Activated CD8-positive, alpha-beta T cell treated with anti-CD3 and anti-CD28 coated beads for 36 hours (primary cell): ENCODE measurements at regions not wholly inside any gene's neighbourhood (a gene's known extent, or its start where the extent isn't known, plus 50 kb on each side); places are given as distances from the start of the nearest gene placed in this dataset.

ENCODE experiments used
- ATAC-seq: fragments of 200-7000 bp; cut with Tn5 transposase; one replicate; pipeline ENCODE4 v1.10.0; 2021; ENCODE audit warnings: mild to moderate bottlenecking, moderate library complexity
- CTCF ChIA-PET: fragments of 350-600 bp; sonication (Branson Sonifier 250); formaldehyde crosslinking; loops from one replicate; lab custom pipeline; 2021; ENCODE audit warnings: antibody characterized with exemption; lab: Charles Lee
- POLR2A ChIA-PET: fragments of 350-600 bp; sonication (Branson Sonifier 250); formaldehyde crosslinking; loops from one replicate; lab custom pipeline; 2021; ENCODE audit warnings: antibody characterized with exemption; lab: Charles Lee
- DNase-seq: peaks from one replicate; pipeline ENCODE4 v3.0.0-alpha.2; 2020
- H3K27ac Mint-ChIP-seq: one replicate; pipeline ENCODE4 v1.8.0; 2021; ENCODE audit warnings: mild to moderate bottlenecking, mixed read lengths
- H3K27me3 Mint-ChIP-seq: one replicate; pipeline ENCODE4 v1.8.0; 2021; ENCODE audit warnings: mixed read lengths
- H3K36me3 Mint-ChIP-seq: one replicate; pipeline ENCODE4 v1.8.0; 2021; ENCODE audit warnings: low read depth, mixed read lengths
- H3K4me1 Mint-ChIP-seq: one replicate; pipeline ENCODE4 v1.8.0; 2021; ENCODE audit warnings: low read depth, mixed read lengths
- H3K4me3 Mint-ChIP-seq: one replicate; pipeline ENCODE4 v1.8.0; 2021; ENCODE audit warnings: mild to moderate bottlenecking, moderate library complexity, mixed read lengths
- H3K9me3 Mint-ChIP-seq: one replicate; pipeline ENCODE4 v1.8.0; 2021; ENCODE audit warnings: mixed read lengths
- CTCF ChIP-seq: fragments of 200-600 bp; IDR thresholded peaks from one replicate; pipeline ENCODE4 v1.8.0; 2022; ENCODE audit warnings: antibody characterized with exemption, mild to moderate bottlenecking
- intact Hi-C: fragments of 100-400 bp; cut with micrococcal nuclease; formaldehyde crosslinking; loops from one replicate; pipeline ENCODE4 v1.10.0; 2022

DNA sequence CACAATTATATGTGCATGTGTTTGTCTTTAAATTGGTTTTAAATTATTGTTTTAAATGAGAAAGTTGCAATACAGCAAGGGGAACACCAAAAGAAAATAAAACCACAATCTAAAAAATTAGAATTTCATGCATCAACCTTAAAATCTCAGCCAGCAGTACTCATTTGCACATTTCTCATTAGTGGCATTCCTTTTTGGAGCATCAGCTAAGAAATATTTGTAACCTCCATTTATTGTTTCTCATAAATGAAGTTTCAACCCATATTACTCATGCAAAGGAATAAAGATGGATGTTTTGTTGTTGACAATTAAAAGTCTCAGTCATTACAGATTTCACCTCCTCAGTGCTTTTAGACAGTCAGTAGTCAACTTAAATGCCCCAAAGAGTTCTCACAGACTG is 160.1 kb downstream of the TBX15 start:
- intact Hi-C loops = no loop called here

GRCh38 chr1:118827636-118828035 is 160.5 kb downstream of the TBX15 start:
- H3K36me3 Mint-ChIP-seq = no peaks in the 10 kb centered on the region
- H3K27ac Mint-ChIP-seq = no peak overlapping the region
- intact Hi-C loops = no loop called here
- POLR2A ChIA-PET = no interaction called here
- peaks cover 8% of the 10 kb centered on the region for H3K9me3 Mint-ChIP-seq
- no peaks in the 10 kb centered on the region for H3K27me3 Mint-ChIP-seq
- DNase-seq (no peak), ATAC-seq (no peak)
- CTCF ChIA-PET = no interaction called here
- no peak overlapping the region for H3K4me3 Mint-ChIP-seq
- TF ChIP-seq CTCF = no peak
- H3K4me1 Mint-ChIP-seq = no peaks in the 10 kb centered on the region

More for the DNA sequence above, 160.1 kb downstream of the TBX15 start:
- Mint-ChIP-seq H3K27ac (no peak overlapping the region), H3K4me3 (no peak overlapping the region), H3K36me3 (no peaks in the 10 kb centered on the region), H3K27me3 (no peaks in the 10 kb centered on the region), H3K4me1 (no peaks in the 10 kb centered on the region), H3K9me3 (peaks cover 7% of the 10 kb centered on the region)
- ChIA-PET POLR2A (no interaction called here), CTCF (no interaction called here)
- no peak for TF ChIP-seq CTCF
- ATAC-seq = no peak
- DNase-seq = no peak

DNA sequence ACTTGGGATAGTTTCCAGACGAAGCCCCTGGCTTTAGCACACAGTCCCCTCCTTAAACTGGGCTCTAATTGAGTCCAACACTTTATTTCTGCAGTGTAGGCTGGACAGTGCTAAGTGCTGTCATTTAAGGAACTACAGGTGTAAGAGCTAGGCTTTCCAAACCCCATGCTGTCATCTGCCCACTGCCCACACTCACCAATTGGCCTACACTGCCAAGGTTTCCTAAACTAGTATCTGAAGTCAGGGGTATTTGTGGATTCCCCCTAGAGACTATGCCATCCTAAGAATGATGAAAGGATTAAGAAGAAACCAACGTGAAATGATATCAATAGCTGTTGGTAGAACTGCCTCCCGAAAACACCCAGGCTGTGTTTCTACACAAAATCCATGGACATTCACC is 160.9 kb downstream of the TBX15 start:
- DNase-seq (no peak), ATAC-seq (no peak)
- intact Hi-C loops = no loop called here
- H3K36me3 Mint-ChIP-seq = no peaks in the 10 kb centered on the region
- H3K9me3 Mint-ChIP-seq = peaks cover 7% of the 10 kb centered on the region
- no peak overlapping the region for H3K27ac Mint-ChIP-seq
- TF ChIP-seq CTCF = no peak
- no peaks in the 10 kb centered on the region for H3K27me3 Mint-ChIP-seq
- H3K4me3 Mint-ChIP-seq = no peak overlapping the region
- ChIA-PET CTCF (no interaction called here), POLR2A (no interaction called here)
- H3K4me1 Mint-ChIP-seq = no peaks in the 10 kb centered on the region

GRCh38 chr1:118826669-118827068 is 161.5 kb downstream of the TBX15 start:
- no peak for ATAC-seq
- Mint-ChIP-seq H3K27ac (no peak overlapping the region), H3K36me3 (no peaks in the 10 kb centered on the region), H3K4me1 (no peaks in the 10 kb centered on the region), H3K4me3 (no peak overlapping the region), H3K9me3 (peaks cover 7% of the 10 kb centered on the region), H3K27me3 (no peaks in the 10 kb centered on the region)
- no peak for TF ChIP-seq CTCF
- no peak for DNase-seq
- POLR2A ChIA-PET = no interaction called here
- intact Hi-C loops = no loop called here
- CTCF ChIA-PET = no interaction called here

- H3K27ac Mint-ChIP-seq = no peak overlapping the region
- H3K27me3 Mint-ChIP-seq = no peaks in the 10 kb centered on the region
- ATAC-seq (no peak), DNase-seq (no peak)
- H3K36me3 Mint-ChIP-seq = no peaks in the 10 kb centered on the region
- POLR2A ChIA-PET = no interaction called here
- H3K4me1 Mint-ChIP-seq = no peaks in the 10 kb centered on the region
- no peak for TF ChIP-seq CTCF
- intact Hi-C loops = no loop called here
- CTCF ChIA-PET = no interaction called here
- H3K9me3 Mint-ChIP-seq = peaks cover 5% of the 10 kb centered on the region
- H3K4me3 Mint-ChIP-seq = no peak overlapping the region
These were observed 162.5 kb downstream of the TBX15 start for GRCh38 chr1:118825619-118826018.
